ENCODE measurements at regions not wholly inside any gene's neighbourhood (a gene's known extent, or its start where the extent isn't known, plus 50 kb on each side); places are given as distances from the start of the nearest gene placed in this dataset.

- Histone ChIP-seq H3F3A (ENCODE audit: low read depth) (no peaks in the 10 kb centered on the region), H3K9me2 (replicated peaks; ENCODE audit: low read depth, low read length) (no peaks in the 10 kb centered on the region), H3K9ac (ENCODE audit: low read depth, low read length, poor library complexity, severe bottlenecking) (no peak overlapping the region), H3K9me3 (ENCODE audit: insufficient read depth, low read depth, low read length) (no peaks in the 10 kb centered on the region), H3K79me2 (ENCODE audit: insufficient read depth, low read length) (no peaks in the 10 kb centered on the region), H3K4me2 (ENCODE audit: low read depth, low read length, poor library complexity, severe bottlenecking) (no peak overlapping the region), H3K27me3 (ENCODE audit: insufficient read depth, low read length, poor library complexity, severe bottlenecking) (peaks cover 45% of the 10 kb centered on the region), H4K20me1 (ENCODE audit: insufficient read depth, low read length, poor library complexity, severe bottlenecking) (no peaks in the 10 kb centered on the region), H2AFZ (ENCODE audit: low read length) (no peak overlapping the region), H3K4me1 (ENCODE audit: insufficient read depth, low read length, poor library complexity, severe bottlenecking) (no peaks in the 10 kb centered on the region), H3K36me3 (ENCODE audit: insufficient read depth, low read length) (no peaks in the 10 kb centered on the region), H3K4me3 (ENCODE audit: low read length, poor library complexity, severe bottlenecking) (no peak overlapping the region)
- TF ChIP-seq CTCF (conservative IDR thresholded peaks at IDR 0.05; ENCODE audit: low read length), result no peak
- TF ChIP-seq EZH2phosphoT487 (IDR thresholded peaks at IDR 0.05; ENCODE audit: borderline replicate concordance), result no peak
Measured at GRCh38 chr2:134021830-134022524, 231.9 kb upstream of the MGAT5 start.

GRCh38 chr2:134023854-134024253, 230.0 kb upstream of the MGAT5 start:
- H3K9me2 ChIP-seq (replicated peaks; ENCODE audit: low read depth, low read length), result no peaks in the 10 kb centered on the region
- H3K9ac ChIP-seq (ENCODE audit: low read depth, low read length, poor library complexity, severe bottlenecking), result no peak overlapping the region
- H3K4me2 ChIP-seq (ENCODE audit: low read depth, low read length, poor library complexity, severe bottlenecking), result no peak overlapping the region
- no peaks in the 10 kb centered on the region for H3F3A ChIP-seq (ENCODE audit: low read depth)
- no peak overlapping the region for H3K4me3 ChIP-seq (ENCODE audit: low read length, poor library complexity, severe bottlenecking)
- peaks cover 34% of the 10 kb centered on the region for H3K27me3 ChIP-seq (ENCODE audit: insufficient read depth, low read length, poor library complexity, severe bottlenecking)
- no peaks in the 10 kb centered on the region for H3K36me3 ChIP-seq (ENCODE audit: insufficient read depth, low read length)
- no peaks in the 10 kb centered on the region for H3K4me1 ChIP-seq (ENCODE audit: insufficient read depth, low read length, poor library complexity, severe bottlenecking)
- H4K20me1 ChIP-seq (ENCODE audit: insufficient read depth, low read length, poor library complexity, severe bottlenecking), result no peaks in the 10 kb centered on the region
- H3K9me3 ChIP-seq (ENCODE audit: insufficient read depth, low read depth, low read length), result no peaks in the 10 kb centered on the region
- no peak for TF ChIP-seq EZH2phosphoT487 (IDR thresholded peaks at IDR 0.05; ENCODE audit: borderline replicate concordance)
- no peak for TF ChIP-seq CTCF (conservative IDR thresholded peaks at IDR 0.05; ENCODE audit: low read length)
- H3K79me2 ChIP-seq (ENCODE audit: insufficient read depth, low read length), result no peaks in the 10 kb centered on the region
- H2AFZ ChIP-seq (ENCODE audit: low read length), result no peak overlapping the region

- no peaks in the 10 kb centered on the region for H3K4me1 ChIP-seq (ENCODE audit: insufficient read depth, low read length, poor library complexity, severe bottlenecking)
- no peak overlapping the region for H2AFZ ChIP-seq (ENCODE audit: low read length)
- no peak overlapping the region for H3K4me2 ChIP-seq (ENCODE audit: low read depth, low read length, poor library complexity, severe bottlenecking)
- H3K9ac ChIP-seq (ENCODE audit: low read depth, low read length, poor library complexity, severe bottlenecking), result no peak overlapping the region
- no peaks in the 10 kb centered on the region for H3K9me2 ChIP-seq (replicated peaks; ENCODE audit: low read depth, low read length)
- H3K9me3 ChIP-seq (ENCODE audit: insufficient read depth, low read depth, low read length), result no peaks in the 10 kb centered on the region
- no peaks in the 10 kb centered on the region for H3K36me3 ChIP-seq (ENCODE audit: insufficient read depth, low read length)
- no peak overlapping the region for H3K4me3 ChIP-seq (ENCODE audit: low read length, poor library complexity, severe bottlenecking)
- no peaks in the 10 kb centered on the region for H4K20me1 ChIP-seq (ENCODE audit: insufficient read depth, low read length, poor library complexity, severe bottlenecking)
- no peaks in the 10 kb centered on the region for H3F3A ChIP-seq (ENCODE audit: low read depth)
- no peaks in the 10 kb centered on the region for H3K79me2 ChIP-seq (ENCODE audit: insufficient read depth, low read length)
- no peak for TF ChIP-seq EZH2phosphoT487 (IDR thresholded peaks at IDR 0.05; ENCODE audit: borderline replicate concordance)
- TF ChIP-seq CTCF (conservative IDR thresholded peaks at IDR 0.05; ENCODE audit: low read length), result no peak
- peaks cover 17% of the 10 kb centered on the region for H3K27me3 ChIP-seq (ENCODE audit: insufficient read depth, low read length, poor library complexity, severe bottlenecking)
Measured at GRCh38 chr2:134027980-134028379, 225.9 kb upstream of the MGAT5 start.

All from Loucy (cell line).